Retinal pigment epithelial cell (primary cell): ENCODE measurements at regions not wholly inside any gene's neighbourhood (a gene's known extent, or its start where the extent isn't known, plus 50 kb on each side); places are given as distances from the start of the nearest gene placed in this dataset.

Experiments used
- DNase-seq: peaks from one replicate; pipeline ENCODE4 v3.0.0-alpha.2; 2010; ENCODE audit warnings: low read depth
- H3K4me3 ChIP-seq: 2 replicates; pipeline ENCODE4 v1.5.1; 2011; ENCODE audit warnings: mild to moderate bottlenecking, low read length, control low read depth, moderate library complexity
- TF ChIP-seq, protein P1 (sequence below): conservative IDR thresholded peaks from 2 replicates; pipeline ENCODE4 v1.5.1; 2011; ENCODE audit warnings: low read depth, low read length, control low read depth, inconsistent platforms

DNA sequence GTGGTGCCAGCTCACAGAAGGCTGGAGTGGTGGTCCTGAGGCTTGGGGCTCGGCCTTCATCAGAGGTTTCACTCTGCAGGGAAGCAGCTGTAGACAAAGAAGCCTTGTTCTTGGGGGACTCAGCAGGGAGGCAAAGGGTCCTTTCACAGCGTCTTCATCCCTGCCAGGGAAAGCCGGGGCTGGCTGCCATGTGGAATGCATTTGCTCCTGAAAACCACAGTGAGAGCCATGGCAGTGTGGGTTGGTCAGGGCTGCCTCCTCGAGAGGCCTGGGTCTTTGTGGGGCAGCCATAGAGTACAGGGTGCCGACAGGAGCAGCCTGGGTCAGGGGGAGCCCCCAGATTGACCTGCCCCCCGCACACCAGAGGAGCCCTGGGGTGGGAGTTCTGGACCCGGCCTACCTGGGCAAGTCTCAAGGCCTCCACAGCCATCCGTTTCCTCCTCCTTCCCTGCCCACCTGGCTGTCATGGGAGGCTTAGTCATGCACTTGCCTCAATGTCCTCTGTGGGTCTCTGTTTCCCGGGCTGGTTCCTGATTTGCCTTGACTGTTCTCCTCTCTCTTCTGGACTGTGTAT lies 144.0 kb downstream of the CDC5L start:
- TF ChIP-seq, protein P1, sequence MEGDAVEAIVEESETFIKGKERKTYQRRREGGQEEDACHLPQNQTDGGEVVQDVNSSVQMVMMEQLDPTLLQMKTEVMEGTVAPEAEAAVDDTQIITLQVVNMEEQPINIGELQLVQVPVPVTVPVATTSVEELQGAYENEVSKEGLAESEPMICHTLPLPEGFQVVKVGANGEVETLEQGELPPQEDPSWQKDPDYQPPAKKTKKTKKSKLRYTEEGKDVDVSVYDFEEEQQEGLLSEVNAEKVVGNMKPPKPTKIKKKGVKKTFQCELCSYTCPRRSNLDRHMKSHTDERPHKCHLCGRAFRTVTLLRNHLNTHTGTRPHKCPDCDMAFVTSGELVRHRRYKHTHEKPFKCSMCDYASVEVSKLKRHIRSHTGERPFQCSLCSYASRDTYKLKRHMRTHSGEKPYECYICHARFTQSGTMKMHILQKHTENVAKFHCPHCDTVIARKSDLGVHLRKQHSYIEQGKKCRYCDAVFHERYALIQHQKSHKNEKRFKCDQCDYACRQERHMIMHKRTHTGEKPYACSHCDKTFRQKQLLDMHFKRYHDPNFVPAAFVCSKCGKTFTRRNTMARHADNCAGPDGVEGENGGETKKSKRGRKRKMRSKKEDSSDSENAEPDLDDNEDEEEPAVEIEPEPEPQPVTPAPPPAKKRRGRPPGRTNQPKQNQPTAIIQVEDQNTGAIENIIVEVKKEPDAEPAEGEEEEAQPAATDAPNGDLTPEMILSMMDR: no peak
- no peak overlapping the region for H3K4me3 ChIP-seq
- no peak for DNase-seq

DNA sequence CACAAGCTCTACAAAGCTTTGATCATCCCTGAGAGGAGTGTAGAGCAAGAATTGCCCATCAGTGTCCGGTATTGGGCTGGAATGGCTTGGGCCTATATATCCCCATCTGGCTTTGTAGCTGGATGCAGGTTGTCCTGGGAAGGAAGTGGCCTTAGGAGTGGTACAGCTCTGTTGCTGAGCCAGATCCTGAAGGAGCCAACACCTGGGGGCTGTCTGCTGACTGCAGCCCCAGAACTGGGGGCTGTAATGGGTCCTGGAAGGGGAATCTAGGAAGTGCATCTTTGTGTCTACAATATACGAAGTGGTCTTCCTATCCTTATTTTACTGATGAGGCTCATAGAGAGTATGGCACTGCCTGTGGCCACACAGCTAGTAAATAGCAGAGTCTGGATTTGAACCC lies 145.9 kb downstream of the CDC5L start:
- no peak overlapping the region for H3K4me3 ChIP-seq
- TF ChIP-seq, protein P1: no peak
- no peak for DNase-seq

DNA sequence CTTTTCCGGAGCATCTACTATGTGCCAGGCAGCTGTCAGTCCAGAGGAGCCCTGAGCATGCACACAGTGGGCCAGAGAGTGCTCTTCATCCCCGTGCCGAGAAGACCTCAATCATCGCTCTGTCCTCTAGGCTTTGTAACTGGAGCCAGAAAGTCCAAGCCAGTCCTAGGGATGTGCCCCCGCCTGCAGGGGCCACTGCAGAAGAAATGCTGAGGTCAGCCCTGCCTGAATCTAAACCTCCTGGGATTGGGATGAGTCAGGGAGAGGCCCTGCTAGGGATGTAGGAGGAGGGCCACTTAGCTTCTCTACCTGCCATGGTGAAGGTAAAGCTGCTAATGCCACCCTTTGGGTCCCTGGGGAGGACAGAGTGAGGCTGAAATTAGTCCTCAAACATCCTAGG lies 146.8 kb downstream of the CDC5L start:
- no peak for DNase-seq
- no peak overlapping the region for H3K4me3 ChIP-seq
- TF ChIP-seq, protein P1: no peak

DNA sequence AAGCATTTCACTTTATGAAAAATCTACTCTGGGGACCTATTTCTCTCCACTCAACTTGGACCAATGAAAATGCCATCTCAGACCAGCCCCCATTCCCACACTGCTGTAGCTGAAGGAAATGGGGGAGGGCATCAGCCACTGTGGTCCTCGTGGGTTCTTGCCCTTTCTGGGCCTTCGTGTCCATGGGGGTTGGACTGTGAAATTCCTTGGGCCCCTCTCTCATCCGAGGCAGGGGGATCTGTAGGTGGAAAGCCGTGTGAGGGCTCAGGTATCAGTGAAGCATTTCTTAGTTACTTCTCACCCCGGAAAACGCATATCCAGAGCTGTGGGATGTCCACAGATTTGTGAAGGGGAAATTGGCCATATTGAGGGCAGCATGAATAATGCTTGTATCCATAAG lies 147.9 kb downstream of the CDC5L start:
- TF ChIP-seq, protein P1: no peak
- H3K4me3 ChIP-seq: no peak overlapping the region
- no peak for DNase-seq

DNA sequence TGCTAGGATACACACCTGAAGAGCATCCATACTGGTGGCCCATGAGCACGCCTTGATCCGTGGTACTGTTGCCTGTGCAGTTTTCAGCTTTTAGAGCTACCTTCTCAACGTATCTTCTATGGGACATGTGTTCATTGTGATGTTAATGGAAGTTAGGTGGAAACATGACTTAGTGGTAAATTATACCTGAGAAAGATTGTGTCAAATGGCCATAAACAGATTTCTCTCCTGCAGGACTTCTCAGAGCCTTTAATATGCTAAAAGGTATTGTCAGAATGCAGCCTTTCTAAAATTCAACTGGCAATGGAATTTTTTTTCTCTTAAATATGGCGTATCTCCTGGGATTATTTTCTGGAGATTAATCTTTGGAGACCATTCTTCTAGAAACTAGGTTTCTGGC lies 148.5 kb downstream of the CDC5L start:
- no peak for DNase-seq
- no peak overlapping the region for H3K4me3 ChIP-seq
- TF ChIP-seq, protein P1: no peak

DNA sequence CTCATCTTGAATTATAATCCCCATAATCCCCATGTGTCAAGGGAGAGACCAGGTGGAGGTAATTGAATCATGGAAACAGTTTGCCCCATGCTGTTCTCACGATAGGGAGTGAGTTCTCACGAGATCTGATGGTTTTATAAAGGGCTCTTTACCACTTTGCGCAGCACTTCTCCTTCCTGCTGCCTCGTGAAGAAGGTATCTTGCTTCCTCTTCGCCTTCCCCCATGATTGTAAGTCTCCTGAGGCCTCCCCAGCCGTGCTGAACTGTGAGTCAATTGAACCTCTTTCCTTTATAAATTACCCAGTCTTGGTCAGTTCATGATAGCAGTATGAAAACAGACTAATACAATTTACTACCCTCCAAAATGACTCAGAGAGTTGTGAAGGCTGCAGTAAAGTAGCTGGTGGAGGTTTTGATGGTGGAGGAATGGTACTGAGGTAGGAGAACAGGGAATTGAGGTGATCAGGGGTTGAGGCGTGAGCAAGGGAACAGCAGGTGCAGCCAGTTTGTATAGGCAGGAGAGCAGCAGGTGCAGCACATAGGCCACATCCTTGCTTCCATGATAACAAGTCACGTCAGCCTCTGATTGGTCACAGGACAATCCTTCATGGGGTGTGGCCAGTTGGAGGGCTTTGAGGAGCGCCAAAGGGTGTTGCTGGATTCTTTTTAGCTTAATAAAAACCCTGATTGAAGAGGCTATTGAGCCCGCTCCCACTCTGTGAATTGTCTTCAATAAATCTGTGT lies 150.0 kb downstream of the CDC5L start:
- H3K4me3 ChIP-seq: no peak overlapping the region
- no peak for DNase-seq
- TF ChIP-seq, protein P1: no peak

DNA sequence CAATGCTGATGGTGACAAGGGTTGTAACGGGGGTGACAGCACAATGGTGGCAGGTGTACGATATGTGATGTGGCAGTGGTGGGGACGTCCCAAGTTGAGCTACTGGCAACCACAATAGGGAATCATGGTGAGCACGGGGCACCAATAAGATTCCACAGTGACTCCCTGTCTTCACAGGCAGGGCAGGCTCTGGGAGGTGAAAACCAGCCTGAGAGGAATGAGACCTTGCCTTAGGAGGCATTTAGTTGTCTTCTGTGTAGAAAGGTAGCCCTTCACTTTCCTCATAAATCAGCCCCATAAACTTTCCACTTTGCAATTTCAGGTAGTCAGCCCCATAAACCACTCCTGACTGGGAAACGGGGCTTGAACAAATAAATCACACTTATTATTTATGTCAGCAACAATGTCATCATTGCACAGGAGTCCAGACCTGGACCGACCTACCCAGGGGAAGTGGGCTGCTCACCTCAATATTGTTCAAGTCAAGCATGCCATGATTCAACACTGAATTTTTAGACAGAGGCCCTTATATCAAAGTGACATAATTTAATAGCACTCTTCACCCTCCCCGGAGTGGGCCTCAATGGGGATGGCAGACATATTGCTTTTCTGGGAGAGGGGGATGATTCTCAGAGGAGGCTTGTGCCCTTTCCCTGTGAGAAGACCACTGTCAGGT lies 150.8 kb downstream of the CDC5L start:
- TF ChIP-seq, protein P1: no peak
- H3K4me3 ChIP-seq: no peak overlapping the region
- no peak for DNase-seq
